ENCODE measurements at regions not wholly inside any gene's neighbourhood (a gene's known extent, or its start where the extent isn't known, plus 50 kb on each side); places are given as distances from the start of the nearest gene placed in this dataset.

GRCh38 chr4:1465173-1466033, 59.2 kb upstream of the NKX1-1 start:
- no peak for TF ChIP-seq CTCF (IDR thresholded peaks at IDR 0.05)
- no peak for TF ChIP-seq EZH2phosphoT487 (IDR thresholded peaks at IDR 0.05)
- no peak for TF ChIP-seq EZH2 (IDR thresholded peaks at IDR 0.05)

Data from neural progenitor cell (in vitro differentiated cells).